22Rv1 (cell line): ENCODE measurements at regions not wholly inside any gene's neighbourhood (a gene's known extent, or its start where the extent isn't known, plus 50 kb on each side); places are given as distances from the start of the nearest gene placed in this dataset.

Experiments used
- CTCF ChIP-seq: fragments of 450-650 bp; IDR thresholded peaks from 2 replicates; pipeline ENCODE4 v1.5.1; 2017; ENCODE audit warnings: mild to moderate bottlenecking
- ZFX ChIP-seq: fragments of 450-650 bp; IDR thresholded peaks from 2 replicates; pipeline ENCODE4 v1.6.1; 2017; ENCODE audit warnings: antibody characterized with exemption, borderline replicate concordance

GRCh38 chr1:103220631-103221041, 112.3 kb upstream of the COL11A1 start:
- TF ChIP-seq CTCF (no peak), ZFX (no peak)
